GM10248 (cell line): ENCODE measurements at regions not wholly inside any gene's neighbourhood (a gene's known extent, or its start where the extent isn't known, plus 50 kb on each side); places are given as distances from the start of the nearest gene placed in this dataset.
"Not testable (repeated sequence)": the region's sequence is repeated elsewhere in the genome, so short reads cannot be mapped to it uniquely, and the experiment has no call there.

ENCODE experiments used
- CTCF ChIA-PET: fragments of 300-600 bp; sonication (Branson Sonifier 250); formaldehyde crosslinking; extraction: SDS; loops from one replicate; lab custom pipeline; 2021; ENCODE audit warnings: antibody characterized with exemption; lab: Yijun Ruan, JAX
- POLR2A ChIA-PET: fragments of 350-650 bp; sonication (Branson Sonifier 250); formaldehyde crosslinking; extraction: SDS; loops from one replicate; lab custom pipeline; 2020; ENCODE audit warnings: antibody characterized with exemption; lab: Yijun Ruan, JAX
- DNase-seq: peaks from one replicate; pipeline ENCODE4 v3.0.0; 2012; ENCODE audit errors: extremely low spot score
- CTCF ChIP-seq: IDR thresholded peaks from 2 replicates; pipeline ENCODE4 v1.5.1; 2012; ENCODE audit warnings: mild to moderate bottlenecking, low read depth; ENCODE audit errors: extremely low read depth, missing control alignments, control extremely low read depth

DNA sequence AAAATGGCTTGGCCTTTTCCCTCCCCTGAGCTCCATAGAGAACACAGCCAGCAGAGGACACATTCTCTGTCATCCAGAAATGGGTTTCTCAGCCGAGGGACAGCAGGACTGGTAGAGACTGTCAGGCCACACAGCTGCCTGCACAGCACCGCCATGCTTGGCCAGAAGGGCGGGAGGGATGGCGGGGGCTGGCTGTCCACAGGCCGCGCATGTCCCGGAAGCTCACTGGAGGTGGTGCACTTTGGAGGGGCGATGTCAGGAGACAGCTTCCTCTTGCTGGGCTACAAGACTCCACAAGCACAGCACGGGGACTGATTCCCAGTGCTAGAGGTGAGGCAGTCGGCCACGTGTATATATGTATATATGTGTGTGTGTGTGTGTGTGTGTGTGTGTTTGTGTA is 125.3 kb downstream of the GOLGA6L4 start:
- DNase-seq, CTCF ChIA-PET, POLR2A ChIA-PET: not testable (repeated sequence)

GRCh38 chr15:84384421-84384820 is 148.8 kb downstream of the GOLGA6L4 start:
- DNase-seq, POLR2A ChIA-PET, CTCF ChIA-PET: not testable (repeated sequence)

GRCh38 chr15:84387086-84387485 is 151.5 kb downstream of the GOLGA6L4 start:
- CTCF ChIA-PET = no interaction called here
- POLR2A ChIA-PET = no interaction called here
- no peak for TF ChIP-seq CTCF

GRCh38 chr15:84388201-84388600 is 152.6 kb downstream of the GOLGA6L4 start:
- POLR2A ChIA-PET, DNase-seq, CTCF ChIA-PET: not testable (repeated sequence)

More at GRCh38 chr15:84387086-84387485, 151.5 kb downstream of the GOLGA6L4 start:
- no peak for DNase-seq

GRCh38 chr15:84388638-84389037 is 153.1 kb downstream of the GOLGA6L4 start:
- POLR2A ChIA-PET, CTCF ChIA-PET: not testable (repeated sequence)

DNA sequence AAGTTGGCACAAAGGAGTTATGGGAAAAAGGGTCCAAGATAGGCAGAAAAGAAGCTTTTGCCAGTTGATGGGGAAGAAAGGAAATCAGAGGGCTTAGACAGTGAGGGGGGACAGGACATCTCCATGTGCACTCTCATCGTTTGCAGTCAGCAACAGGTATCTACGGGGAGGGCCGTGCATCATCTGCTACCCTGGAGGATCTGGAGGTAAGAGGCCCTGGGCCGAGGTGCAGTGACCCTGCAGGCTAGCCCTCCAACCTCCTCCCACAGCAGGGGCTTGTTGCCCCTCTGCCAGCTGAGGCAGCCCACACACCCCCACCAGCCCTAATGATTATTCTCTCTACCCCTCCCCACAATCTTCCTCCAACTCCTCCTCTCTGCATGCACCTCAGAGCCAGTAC is 154.8 kb downstream of the GOLGA6L4 start:
- DNase-seq, CTCF ChIA-PET, POLR2A ChIA-PET: not testable (repeated sequence)

More at GRCh38 chr15:84388638-84389037, 153.1 kb downstream of the GOLGA6L4 start:
- DNase-seq = not testable (repeated sequence)

DNA sequence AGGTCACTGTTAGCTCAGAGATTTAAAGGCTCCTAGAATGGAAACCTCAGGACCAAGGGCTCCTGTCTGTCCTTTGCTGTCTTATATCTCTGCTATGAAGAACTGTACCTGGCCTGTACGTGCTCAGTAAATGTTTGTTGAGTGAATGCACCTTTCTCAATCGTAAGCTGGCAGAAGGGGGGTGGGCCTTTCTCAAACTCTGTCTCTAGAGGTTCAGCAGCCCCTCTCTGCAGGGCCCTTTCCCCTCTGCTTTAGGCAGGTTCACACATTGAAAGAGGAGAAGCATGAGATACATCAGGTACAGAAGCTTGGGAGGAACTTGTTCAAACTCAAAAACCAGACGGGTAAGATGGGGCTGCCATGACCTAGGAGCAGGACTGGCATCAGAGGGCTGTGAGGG is 155.6 kb downstream of the GOLGA6L4 start:
- POLR2A ChIA-PET = no interaction called here
- DNase-seq = no peak
- CTCF ChIA-PET = no interaction called here
- TF ChIP-seq CTCF = no peak

DNA sequence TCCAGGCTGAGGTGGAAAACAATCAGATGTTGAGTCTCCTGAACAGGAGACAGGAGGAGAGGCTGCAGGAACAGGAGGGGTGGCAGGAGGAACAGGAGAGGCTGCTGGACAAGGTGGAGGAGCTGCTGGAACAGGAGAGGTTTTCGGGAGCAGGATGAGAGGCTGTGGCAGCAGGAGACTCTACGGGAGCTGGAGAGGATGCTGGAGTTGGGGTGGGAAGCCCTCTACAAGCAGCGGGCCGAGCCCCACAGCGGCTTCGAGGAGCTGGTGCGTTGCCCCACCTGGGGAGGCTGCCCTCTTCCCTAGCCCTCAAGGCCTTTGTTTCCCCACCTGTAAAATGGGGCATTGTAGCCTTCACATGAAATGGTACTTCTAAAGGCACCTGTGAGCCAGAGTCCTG is 156.4 kb downstream of the GOLGA6L4 start:
- DNase-seq, POLR2A ChIA-PET, CTCF ChIA-PET: not testable (repeated sequence)

- CTCF ChIA-PET, POLR2A ChIA-PET, DNase-seq: not testable (repeated sequence)
Measured at GRCh38 chr15:84393386-84393936, 157.9 kb downstream of the GOLGA6L4 start.

DNA sequence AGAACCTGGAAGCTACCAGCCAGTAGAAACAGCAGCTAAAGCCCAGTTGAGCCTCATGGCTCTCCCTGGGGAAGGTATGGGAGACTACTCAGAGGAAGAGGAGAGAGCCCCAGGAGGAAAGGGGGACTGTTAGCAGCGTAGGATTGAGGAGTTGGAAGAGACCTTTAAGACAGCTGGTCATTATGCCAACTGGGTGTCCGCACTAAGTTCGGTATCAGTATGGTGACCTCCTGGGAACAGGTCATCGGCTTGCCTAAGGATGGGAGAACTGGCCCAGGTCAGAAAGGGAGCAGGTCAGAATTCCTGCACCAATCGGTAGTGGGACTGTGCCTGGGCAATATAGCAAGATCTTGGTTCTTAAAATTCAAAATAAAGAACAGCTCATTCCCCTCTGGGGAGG is 158.4 kb downstream of the GOLGA6L4 start:
- DNase-seq, CTCF ChIA-PET, POLR2A ChIA-PET: not testable (repeated sequence)

- POLR2A ChIA-PET, DNase-seq, CTCF ChIA-PET: not testable (repeated sequence)
Measured at GRCh38 chr15:84395384-84395783, 159.8 kb downstream of the GOLGA6L4 start.

DNA sequence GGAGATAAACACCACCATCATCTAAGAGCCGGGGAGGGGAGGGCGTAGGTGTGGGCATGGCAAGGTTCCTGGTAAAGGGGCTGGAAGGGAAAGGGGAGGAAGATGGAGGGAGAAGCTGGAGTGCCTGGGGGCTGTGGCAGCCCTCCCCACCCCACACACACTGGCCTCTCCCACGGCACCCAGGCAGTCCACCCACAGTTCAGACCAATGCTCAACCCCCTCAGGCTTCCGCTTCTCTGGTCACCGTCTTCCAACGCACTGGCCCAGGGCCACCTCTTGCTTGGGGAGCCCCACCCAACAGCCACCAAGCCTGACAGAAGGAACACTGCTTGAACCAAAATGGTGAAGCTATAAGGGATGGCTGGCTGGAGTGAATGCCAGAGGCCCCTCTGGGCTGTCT is 160.3 kb downstream of the GOLGA6L4 start:
- DNase-seq, POLR2A ChIA-PET, CTCF ChIA-PET: not testable (repeated sequence)

DNA sequence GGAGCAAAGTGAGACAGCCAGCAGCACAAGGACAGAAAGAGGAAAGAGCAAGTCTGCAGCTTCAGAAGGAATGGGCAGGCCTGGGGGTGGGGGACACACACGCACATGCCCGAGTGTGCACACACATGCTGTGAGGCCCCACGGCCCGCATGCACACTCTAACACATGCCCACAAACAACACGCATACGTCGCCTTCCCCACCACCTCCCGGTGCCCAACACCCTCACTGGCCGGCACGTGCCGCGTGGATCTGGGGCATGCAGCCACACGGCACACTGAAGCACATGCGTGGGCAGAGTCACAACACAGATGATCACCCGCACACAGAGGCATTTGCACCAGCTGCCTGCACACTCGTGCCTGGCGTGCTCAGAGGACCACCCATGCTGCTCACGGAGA is 161.5 kb downstream of the GOLGA6L4 start:
- CTCF ChIA-PET, POLR2A ChIA-PET, DNase-seq: not testable (repeated sequence)

DNA sequence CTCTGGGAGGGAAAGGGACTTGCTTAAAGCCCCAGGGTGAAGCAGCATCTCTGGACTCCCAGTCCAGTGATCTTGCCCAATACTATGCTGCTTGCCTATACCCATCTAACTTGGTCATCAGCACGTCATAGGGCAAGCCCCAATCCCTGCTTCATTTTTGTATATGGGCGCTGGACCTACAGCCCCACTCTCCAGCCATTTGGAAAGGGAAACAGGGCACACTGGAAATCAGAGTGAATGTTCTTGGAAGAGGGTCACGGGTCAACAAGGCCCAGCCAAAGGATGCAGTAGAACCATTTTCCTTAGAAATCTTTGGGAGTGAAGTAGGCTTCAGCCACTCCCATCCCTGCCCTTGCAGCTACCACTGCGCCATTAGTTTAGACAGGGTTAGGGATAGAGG is 162.5 kb downstream of the GOLGA6L4 start:
- CTCF ChIA-PET, DNase-seq, POLR2A ChIA-PET: not testable (repeated sequence)
